ENCODE measurements at regions not wholly inside any gene's neighbourhood (a gene's known extent, or its start where the extent isn't known, plus 50 kb on each side); places are given as distances from the start of the nearest gene placed in this dataset.

DNA sequence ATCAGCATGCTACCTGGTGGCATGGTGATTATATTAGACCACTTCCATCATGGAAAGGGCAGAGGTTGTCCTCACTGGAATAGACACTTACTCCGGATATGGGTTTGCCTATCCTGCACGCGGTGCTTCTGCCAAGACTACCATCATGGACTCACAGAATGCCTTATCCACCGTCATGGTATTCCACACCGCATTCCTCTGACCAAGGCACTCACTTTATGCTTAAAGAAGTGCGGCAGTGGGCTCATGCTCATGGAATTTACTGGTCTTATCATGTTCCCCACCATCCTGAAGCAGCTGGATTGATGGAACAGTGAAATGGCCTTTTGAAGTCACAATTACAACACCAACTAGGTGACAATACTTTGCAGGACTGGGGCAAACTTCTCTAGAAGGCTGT is 109.2 kb upstream of the DRD2 start:
- TF ChIP-seq EED (IDR thresholded peaks at IDR 0.05; ENCODE audit: low read depth): no peak
- H3K27me3 ChIP-seq (replicated peaks in 1 of 2; ENCODE audit: control insufficient read depth in 2 of 2, insufficient read depth in 2 of 2, low read length in 1 of 2): no peaks in the 10 kb centered on the region; a peak in 1 of 4 replicates
- no peak overlapping the region for H3K27ac ChIP-seq (ENCODE audit: control insufficient read depth, insufficient read depth)
- no peaks in the 10 kb centered on the region for H3K79me2 ChIP-seq (ENCODE audit: control insufficient read depth, insufficient read depth, low read length)
- ChIA-PET CTCF (no interaction called here), POLR2A (no interaction called here), SMC1A (ENCODE audit: uncharacterized antibody, unreplicated experiment) (no interaction called here), RAD21 (ENCODE audit: unreplicated experiment) (no interaction called here)
- no peaks in the 10 kb centered on the region for H3K36me3 ChIP-seq (ENCODE audit: control insufficient read depth in 2 of 2, insufficient read depth in 2 of 2, low read length in 1 of 2)
- in situ Hi-C loops (cut with MboI): no loop called here
- no peak overlapping the region for H3K9ac ChIP-seq (ENCODE audit: control insufficient read depth, insufficient read depth, low read length)
- FAIRE-seq (no peak), ATAC-seq (no peak), DNase-seq (ENCODE audit: low read depth, low spot score) (no peak)
- intact Hi-C loops (cut with micrococcal nuclease; ENCODE audit: unreplicated experiment): no loop called here
- H3K4me2 ChIP-seq (ENCODE audit: control insufficient read depth, insufficient read depth): no peak overlapping the region
- H3K4me1 ChIP-seq (ENCODE audit: control insufficient read depth, insufficient read depth, low read length): no peaks in the 10 kb centered on the region
- no peak overlapping the region for H2AFZ ChIP-seq (ENCODE audit: control insufficient read depth, low read depth, low read length)
- H3K4me3 ChIP-seq: no peak overlapping the region
- WGBS (ENCODE audit: insufficient coverage, insufficient replicate concordance, low lambda C conversion rate, missing lambda C conversion rate): 60% methylated on average over 6 of the region's 6 CpGs
- no peaks in the 10 kb centered on the region for H3K9me3 ChIP-seq (replicated peaks; ENCODE audit: control insufficient read depth, insufficient read depth, low read length)
- no TSS peak for BruUV-seq (replicated peaks)
- H4K20me1 ChIP-seq (ENCODE audit: control insufficient read depth, insufficient read depth): no peaks in the 10 kb centered on the region

- CTCF ChIA-PET: no interaction called here
- POLR2A ChIA-PET: interaction anchor here (0.6 kb wide), 1 partner anchor 105 kb away, joined by 4 read pairs; no protein-coding TSS in a partner anchor
- RAD21 ChIA-PET (ENCODE audit: unreplicated experiment): no interaction called here
These were observed 106.5 kb upstream of the DRD2 start for GRCh38 chr11:113581713-113582112.

More at GRCh38 chr11:113581713-113582112, 106.5 kb upstream of the DRD2 start:
- H3K27ac ChIP-seq (ENCODE audit: control insufficient read depth, insufficient read depth): no peak overlapping the region
- no peaks in the 10 kb centered on the region for H3K79me2 ChIP-seq (ENCODE audit: control insufficient read depth, insufficient read depth, low read length)
- no peaks in the 10 kb centered on the region; a peak in 1 of 4 replicates for H3K27me3 ChIP-seq (replicated peaks in 1 of 2; ENCODE audit: control insufficient read depth in 2 of 2, insufficient read depth in 2 of 2, low read length in 1 of 2)
- TF ChIP-seq ELK1 (IDR thresholded peaks at IDR 0.05; ENCODE audit: low read depth, low read length): no peak
- TF ChIP-seq EP300 (IDR thresholded peaks at IDR 0.05; ENCODE audit: borderline replicate concordance in 1 of 2, control insufficient read depth in 1 of 2, low read depth in 2 of 2, low read length in 2 of 2): no peak
- TF ChIP-seq SUZ12 (IDR thresholded peaks at IDR 0.05; ENCODE audit: unreplicated experiment): no peak
- no peak for TF ChIP-seq GABPA (IDR thresholded peaks at IDR 0.05; ENCODE audit: low read depth)
- TF ChIP-seq, protein P1, sequence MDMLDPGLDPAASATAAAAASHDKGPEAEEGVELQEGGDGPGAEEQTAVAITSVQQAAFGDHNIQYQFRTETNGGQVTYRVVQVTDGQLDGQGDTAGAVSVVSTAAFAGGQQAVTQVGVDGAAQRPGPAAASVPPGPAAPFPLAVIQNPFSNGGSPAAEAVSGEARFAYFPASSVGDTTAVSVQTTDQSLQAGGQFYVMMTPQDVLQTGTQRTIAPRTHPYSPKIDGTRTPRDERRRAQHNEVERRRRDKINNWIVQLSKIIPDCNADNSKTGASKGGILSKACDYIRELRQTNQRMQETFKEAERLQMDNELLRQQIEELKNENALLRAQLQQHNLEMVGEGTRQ (IDR thresholded peaks at IDR 0.05; ENCODE audit: borderline replicate concordance, low read depth, low read length): no peak
- TF ChIP-seq TARDBP (IDR thresholded peaks at IDR 0.05; ENCODE audit: borderline replicate concordance): no peak
- TF ChIP-seq CEBPB (IDR thresholded peaks at IDR 0.05; ENCODE audit: borderline replicate concordance in 1 of 2, low read depth in 2 of 2, low read length in 2 of 2): no peak
- TF ChIP-seq SREBF1 (IDR thresholded peaks at IDR 0.05; ENCODE audit: low read length): no peak
- TF ChIP-seq SIX5 (IDR thresholded peaks at IDR 0.05; ENCODE audit: low read depth, low read length, severe bottlenecking): no peak
- no peak for TF ChIP-seq CBX5 (IDR thresholded peaks at IDR 0.05; ENCODE audit: low read depth)
- no peak for TF ChIP-seq BHLHE40 (IDR thresholded peaks at IDR 0.05; ENCODE audit: borderline replicate concordance in 1 of 2, low read depth in 2 of 2, low read length in 1 of 2)
- TF ChIP-seq CHD2 (IDR thresholded peaks at IDR 0.05; ENCODE audit: borderline replicate concordance, low read depth, low read length): no peak
- no peak for TF ChIP-seq RCOR1 (conservative IDR thresholded peaks at IDR 0.05; ENCODE audit: low read depth, low read length)
- no peak for TF ChIP-seq FOXK2 (IDR thresholded peaks at IDR 0.05)
- TF ChIP-seq ESRRA (IDR thresholded peaks at IDR 0.05; ENCODE audit: low read length): no peak
- FAIRE-seq: no peak
- no peak overlapping the region for H3K9ac ChIP-seq (ENCODE audit: control insufficient read depth, insufficient read depth, low read length)
- BruUV-seq (replicated peaks): no TSS peak
- SMC1A ChIA-PET (ENCODE audit: uncharacterized antibody, unreplicated experiment): no interaction called here
- H3K4me3 ChIP-seq: no peak overlapping the region
- WGBS (ENCODE audit: insufficient coverage, insufficient replicate concordance, low lambda C conversion rate, missing lambda C conversion rate): 71% methylated on average over 3 of the region's 3 CpGs
- in situ Hi-C loops (cut with MboI): no loop called here
- H2AFZ ChIP-seq (ENCODE audit: control insufficient read depth, low read depth, low read length): no peak overlapping the region
- DNase-seq (ENCODE audit: low read depth, low spot score): no peak
- intact Hi-C loops (cut with micrococcal nuclease; ENCODE audit: unreplicated experiment): no loop called here
- H3K4me2 ChIP-seq (ENCODE audit: control insufficient read depth, insufficient read depth): no peak overlapping the region
- H3K4me1 ChIP-seq (ENCODE audit: control insufficient read depth, insufficient read depth, low read length): no peaks in the 10 kb centered on the region
- no peaks in the 10 kb centered on the region for H3K36me3 ChIP-seq (ENCODE audit: control insufficient read depth in 2 of 2, insufficient read depth in 2 of 2, low read length in 1 of 2)
- no peak for ATAC-seq
- H4K20me1 ChIP-seq (ENCODE audit: control insufficient read depth, insufficient read depth): no peaks in the 10 kb centered on the region
- no peaks in the 10 kb centered on the region for H3K9me3 ChIP-seq (replicated peaks; ENCODE audit: control insufficient read depth, insufficient read depth, low read length)
